ENCODE measurements at regions not wholly inside any gene's neighbourhood (a gene's known extent, or its start where the extent isn't known, plus 50 kb on each side); places are given as distances from the start of the nearest gene placed in this dataset.

DNA sequence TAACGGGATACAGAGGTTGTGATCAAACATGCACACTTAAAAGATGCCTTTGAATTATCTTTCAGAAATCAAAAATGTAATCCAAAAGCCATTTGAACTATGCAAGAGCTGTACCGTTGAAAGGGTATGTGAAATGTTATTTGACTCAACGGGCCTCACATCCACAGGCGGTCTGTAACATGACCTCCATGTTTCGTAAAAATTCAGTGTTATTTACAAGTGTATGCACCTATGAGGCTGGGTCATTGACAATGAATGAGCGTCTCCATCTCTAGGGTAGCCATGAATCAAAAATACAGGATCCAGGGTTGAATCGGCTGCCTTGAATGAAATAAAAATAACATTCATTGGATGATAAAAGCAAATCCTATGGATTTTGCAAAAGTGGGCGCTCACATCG lies 100.1 kb downstream of the CRLF2 start:
- Mint-ChIP-seq H3K4me3 (no peak overlapping the region), H3K4me1 (peaks cover 13% of the 10 kb centered on the region), H3K9me3 (no peaks in the 10 kb centered on the region), H3K27ac (no peak overlapping the region), H3K27me3 (ENCODE audit: low read depth) (peaks cover 91% of the 10 kb centered on the region), H3K36me3 (no peaks in the 10 kb centered on the region)
- no peak for DNase-seq (ENCODE audit: low spot score in 2 of 2, unreplicated experiment in 2 of 2)
- TF ChIP-seq CTCF (IDR thresholded peaks at IDR 0.05; ENCODE audit: unreplicated experiment): no peak

DNA sequence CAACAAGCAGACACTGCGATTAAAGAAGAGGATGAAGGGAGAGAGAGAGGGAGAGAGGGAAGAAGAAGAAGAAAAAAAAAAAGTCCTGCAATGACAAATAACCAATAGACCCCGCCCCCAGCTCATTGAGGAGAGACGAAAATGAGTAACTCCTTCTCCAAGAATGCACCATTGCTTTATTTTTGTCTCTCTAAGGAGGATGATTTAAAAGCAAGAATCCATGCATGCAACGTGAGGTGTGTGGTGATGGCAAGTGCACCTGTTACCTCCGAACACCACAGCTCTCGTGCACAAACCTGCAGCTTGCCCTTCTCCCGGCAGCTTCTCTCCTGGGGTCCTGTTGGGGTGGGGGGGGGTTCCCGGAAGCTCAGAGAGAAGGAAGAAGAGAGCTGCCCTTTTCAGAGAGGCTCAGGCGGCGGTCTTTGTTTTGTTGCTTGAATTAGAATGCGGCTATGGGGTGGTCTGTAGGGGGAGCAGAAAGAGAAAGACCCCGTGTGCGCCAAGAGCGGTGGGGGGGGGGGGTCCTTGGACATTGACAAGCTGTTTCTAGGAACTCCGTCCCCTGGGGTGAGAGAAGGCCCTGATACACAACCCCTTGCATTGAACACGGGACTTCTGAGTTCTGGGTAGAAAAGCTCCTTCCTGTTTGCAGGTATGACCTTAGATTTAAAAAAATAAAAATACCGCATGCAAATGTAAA lies 100.7 kb downstream of the CRLF2 start:
- Mint-ChIP-seq H3K4me3 (no peak overlapping the region), H3K27ac (no peak overlapping the region), H3K27me3 (ENCODE audit: low read depth) (peaks cover 94% of the 10 kb centered on the region), H3K9me3 (no peaks in the 10 kb centered on the region), H3K4me1 (peaks cover 13% of the 10 kb centered on the region), H3K36me3 (no peaks in the 10 kb centered on the region)
- TF ChIP-seq CTCF (IDR thresholded peaks at IDR 0.05; ENCODE audit: unreplicated experiment): no peak
- DNase-seq (ENCODE audit: low spot score in 2 of 2, unreplicated experiment in 2 of 2): no peak

DNA sequence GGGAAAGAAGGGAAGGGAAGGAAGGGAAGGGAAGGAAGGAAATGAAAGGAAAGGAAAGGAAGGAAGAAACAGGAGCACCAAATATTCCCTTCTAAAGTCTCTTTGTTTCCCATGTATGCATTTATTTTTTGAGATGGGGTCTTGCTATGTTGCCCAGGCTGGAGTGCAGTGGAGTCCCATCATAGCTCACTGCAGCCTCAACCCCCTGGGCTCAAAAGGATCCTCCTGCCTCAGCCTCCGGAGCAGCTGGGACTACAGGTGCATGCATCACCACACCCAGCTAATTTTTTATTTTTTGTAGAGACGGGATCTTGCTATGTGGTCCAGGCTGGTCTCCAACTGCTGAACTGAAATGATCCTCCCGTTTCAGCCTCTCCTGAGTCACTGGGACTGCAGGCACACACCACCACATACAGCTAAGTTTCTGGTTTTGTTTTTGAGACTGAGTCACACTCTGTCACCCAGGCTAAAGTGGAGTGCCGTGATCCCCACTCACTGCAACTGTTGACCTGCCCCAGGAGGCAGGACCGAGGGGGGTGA lies 102.8 kb downstream of the CRLF2 start:
- H3K4me1 Mint-ChIP-seq: peaks cover 13% of the 10 kb centered on the region
- no peaks in the 10 kb centered on the region for H3K36me3 Mint-ChIP-seq
- no peak for DNase-seq (ENCODE audit: low spot score in 2 of 2, unreplicated experiment in 2 of 2)
- TF ChIP-seq CTCF (IDR thresholded peaks at IDR 0.05; ENCODE audit: unreplicated experiment): no peak
- peaks cover 94% of the 10 kb centered on the region for H3K27me3 Mint-ChIP-seq (ENCODE audit: low read depth)
- no peaks in the 10 kb centered on the region for H3K9me3 Mint-ChIP-seq
- H3K27ac Mint-ChIP-seq: no peak overlapping the region
- H3K4me3 Mint-ChIP-seq: no peak overlapping the region

DNA sequence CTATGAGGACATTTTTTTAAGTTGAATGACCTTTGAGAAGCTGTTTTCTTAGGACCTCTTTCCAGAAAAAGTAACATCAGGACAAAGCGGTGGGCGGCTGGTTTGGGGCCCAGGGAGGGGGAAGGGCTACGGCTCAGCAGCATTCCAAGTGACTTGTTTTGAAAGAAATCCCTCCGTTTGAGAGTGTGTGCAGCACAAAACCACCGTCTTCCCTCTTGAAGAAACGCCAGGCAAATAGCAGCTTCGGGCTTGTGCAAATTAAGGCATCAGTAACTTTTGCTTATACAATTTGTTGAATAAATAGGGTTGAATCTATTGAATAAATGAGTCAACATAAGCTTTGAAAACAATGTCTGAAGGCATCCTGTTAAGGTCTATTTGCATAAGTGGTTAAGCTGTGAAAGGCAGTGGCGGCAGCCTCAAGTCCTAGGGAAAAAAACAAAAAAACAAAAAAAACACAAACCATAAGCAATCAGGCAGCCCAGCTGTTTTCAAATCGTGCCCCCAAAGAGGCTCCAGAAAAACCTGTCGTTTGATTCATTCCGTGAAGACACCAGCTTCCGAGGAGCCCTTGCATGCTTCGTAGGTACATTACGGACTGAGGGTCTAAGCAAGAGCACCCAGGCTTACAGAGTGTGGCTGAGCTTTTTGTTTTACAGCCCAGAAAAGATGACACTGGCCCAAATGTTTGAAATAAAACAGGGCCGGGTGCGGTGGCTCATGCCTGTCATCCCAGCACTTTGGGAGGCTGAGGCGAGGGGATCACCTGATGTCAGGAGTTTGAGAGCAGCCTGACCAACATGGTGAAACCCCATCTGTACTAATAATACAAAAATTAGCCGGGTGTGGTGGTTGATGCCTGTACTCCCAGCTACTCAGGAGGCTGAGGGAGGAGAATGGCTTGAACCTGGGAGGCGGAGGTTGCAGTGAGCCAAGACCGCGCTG lies 103.7 kb downstream of the CRLF2 start:
- H3K4me3 Mint-ChIP-seq: no peak overlapping the region

More for the DNA sequence above, 103.7 kb downstream of the CRLF2 start:
- Mint-ChIP-seq H3K27ac (no peak overlapping the region), H3K36me3 (no peaks in the 10 kb centered on the region), H3K9me3 (no peaks in the 10 kb centered on the region), H3K4me1 (peaks cover 13% of the 10 kb centered on the region), H3K27me3 (ENCODE audit: low read depth) (peaks cover 85% of the 10 kb centered on the region)
- no peak for TF ChIP-seq CTCF (IDR thresholded peaks at IDR 0.05; ENCODE audit: unreplicated experiment)
- no peak for DNase-seq (ENCODE audit: low spot score in 2 of 2, unreplicated experiment in 2 of 2)
